RPMI8226 (cell line): ENCODE measurements at regions not wholly inside any gene's neighbourhood (a gene's known extent, or its start where the extent isn't known, plus 50 kb on each side); places are given as distances from the start of the nearest gene placed in this dataset.
"Not testable (repeated sequence)": the region's sequence is repeated elsewhere in the genome, so short reads cannot be mapped to it uniquely, and the experiment has no call there.

Source experiments
- DNase-seq: peaks from one replicate; pipeline ENCODE4 v3.0.0-alpha.2; 2015

- DNase-seq = no peak
These were observed 979.6 kb upstream of the POU3F4 start for GRCh38 chrX:82528525-82528924.

GRCh38 chrX:82534086-82534597 is 973.9 kb upstream of the POU3F4 start:
- DNase-seq = no peak

- not testable (repeated sequence) for DNase-seq
These were observed 970.9 kb upstream of the POU3F4 start for GRCh38 chrX:82537205-82537604.

GRCh38 chrX:82541822-82542221 is 966.3 kb upstream of the POU3F4 start:
- DNase-seq = no peak

GRCh38 chrX:82552201-82552600 is 955.9 kb upstream of the POU3F4 start:
- DNase-seq = not testable (repeated sequence)

- no peak for DNase-seq
These were observed 951.5 kb upstream of the POU3F4 start for GRCh38 chrX:82556588-82556987.

- DNase-seq = no peak
These were observed 922.2 kb upstream of the POU3F4 start for GRCh38 chrX:82585868-82586267.

- DNase-seq = peak; percentile 13
These were observed 918.7 kb upstream of the POU3F4 start for GRCh38 chrX:82589410-82589809.

- no peak for DNase-seq
These were observed 916.7 kb upstream of the POU3F4 start for GRCh38 chrX:82591421-82591820.

- DNase-seq = no peak
These were observed 881.1 kb upstream of the POU3F4 start for GRCh38 chrX:82626978-82627377.

GRCh38 chrX:82627568-82627967 is 880.5 kb upstream of the POU3F4 start:
- DNase-seq = no peak

GRCh38 chrX:82648062-82648461 is 860.0 kb upstream of the POU3F4 start:
- no peak for DNase-seq

GRCh38 chrX:82649645-82650044 is 858.4 kb upstream of the POU3F4 start:
- DNase-seq = no peak

- DNase-seq = no peak
These were observed 849.6 kb upstream of the POU3F4 start for GRCh38 chrX:82658492-82658891.

GRCh38 chrX:82666355-82666754 is 841.7 kb upstream of the POU3F4 start:
- DNase-seq = no peak

GRCh38 chrX:82675104-82675503 is 833.0 kb upstream of the POU3F4 start:
- DNase-seq = no peak

- no peak for DNase-seq
These were observed 831.7 kb upstream of the POU3F4 start for GRCh38 chrX:82676386-82676785.

- no peak for DNase-seq
These were observed 830.8 kb upstream of the POU3F4 start for GRCh38 chrX:82677286-82677685.

- DNase-seq = no peak
These were observed 815.1 kb upstream of the POU3F4 start for GRCh38 chrX:82692991-82693390.

GRCh38 chrX:82695066-82695465 is 813.0 kb upstream of the POU3F4 start:
- DNase-seq = no peak

GRCh38 chrX:82703551-82703950 is 804.5 kb upstream of the POU3F4 start:
- no peak for DNase-seq

GRCh38 chrX:82711457-82711856 is 796.6 kb upstream of the POU3F4 start:
- DNase-seq = no peak

GRCh38 chrX:82721891-82722290 is 786.2 kb upstream of the POU3F4 start:
- no peak for DNase-seq

- DNase-seq = no peak
These were observed 784.3 kb upstream of the POU3F4 start for GRCh38 chrX:82723806-82724205.

GRCh38 chrX:82727436-82727835 is 780.7 kb upstream of the POU3F4 start:
- not testable (repeated sequence) for DNase-seq

GRCh38 chrX:82732861-82733260 is 775.2 kb upstream of the POU3F4 start:
- no peak for DNase-seq
